Frontal cortex (tissue), 3 donors: ENCODE measurements at regions not wholly inside any gene's neighbourhood (a gene's known extent, or its start where the extent isn't known, plus 50 kb on each side); places are given as distances from the start of the nearest gene placed in this dataset.

ENCODE experiments used
- DNase-seq, 2 donors: peaks; one replicate each; pipeline ENCODE4 v3.0.0; 2012; ENCODE audit warnings: low spot score in 2 of 2
- FAIRE-seq: peaks from 2 replicates; lab custom pipeline; 2012; peaks lifted over from hg19 to GRCh38; lab: Jason Lieb, UNC
- donor health status: control.
- donor health status: control.
- donor health status: control.

DNA sequence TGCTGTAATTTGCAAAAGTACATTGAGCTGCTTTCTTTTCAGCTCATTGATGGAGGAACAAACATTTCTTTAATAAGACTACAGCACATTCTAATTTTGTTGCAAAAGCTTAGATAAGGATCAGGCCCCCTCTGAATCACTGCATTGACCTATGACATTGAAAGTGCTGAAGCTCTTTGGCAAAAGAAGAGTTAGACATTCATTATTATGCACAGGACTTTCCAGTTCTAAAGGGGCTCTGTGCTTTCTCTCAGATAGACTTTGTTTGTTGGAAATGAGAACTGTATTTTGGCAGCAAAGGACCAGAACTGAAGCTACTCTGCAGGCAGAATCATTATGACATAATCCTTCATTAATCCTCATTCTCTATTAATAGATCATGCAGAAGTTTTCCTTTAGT is 252.9 kb upstream of the SOX2 start:
- no peak for DNase-seq
- no peak for FAIRE-seq

- DNase-seq (no peak), FAIRE-seq (no peak)
Measured at GRCh38 chr3:181457756-181458155, 254.0 kb upstream of the SOX2 start.

GRCh38 chr3:181457190-181457589 is 254.5 kb upstream of the SOX2 start:
- peak; percentile 95 for FAIRE-seq
- peak in 1 of 2 donors; percentile 4 for DNase-seq

DNA sequence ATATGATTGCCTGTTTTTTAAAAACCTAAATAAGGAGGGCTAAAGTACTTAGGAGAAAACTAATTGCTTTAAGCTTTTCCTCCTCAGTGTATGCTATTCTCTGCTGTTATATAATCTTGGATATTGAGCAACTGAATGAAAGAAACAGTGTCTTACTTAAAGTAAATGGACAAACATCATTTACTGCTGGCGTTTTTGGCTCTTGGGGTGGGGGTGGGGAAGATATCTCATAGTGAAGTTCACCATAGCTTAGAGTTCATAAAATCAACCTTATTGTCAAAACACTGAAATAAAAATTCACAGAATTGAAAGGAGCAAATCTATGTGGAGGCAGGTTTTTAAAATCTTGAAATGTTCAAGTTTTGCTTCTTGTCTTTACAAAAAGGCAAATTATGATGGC is 256.4 kb upstream of the SOX2 start:
- DNase-seq = no peak
- FAIRE-seq = no peak

GRCh38 chr3:181454451-181455027 is 257.2 kb upstream of the SOX2 start:
- FAIRE-seq (peak; percentile 64), DNase-seq (no peak)

DNA sequence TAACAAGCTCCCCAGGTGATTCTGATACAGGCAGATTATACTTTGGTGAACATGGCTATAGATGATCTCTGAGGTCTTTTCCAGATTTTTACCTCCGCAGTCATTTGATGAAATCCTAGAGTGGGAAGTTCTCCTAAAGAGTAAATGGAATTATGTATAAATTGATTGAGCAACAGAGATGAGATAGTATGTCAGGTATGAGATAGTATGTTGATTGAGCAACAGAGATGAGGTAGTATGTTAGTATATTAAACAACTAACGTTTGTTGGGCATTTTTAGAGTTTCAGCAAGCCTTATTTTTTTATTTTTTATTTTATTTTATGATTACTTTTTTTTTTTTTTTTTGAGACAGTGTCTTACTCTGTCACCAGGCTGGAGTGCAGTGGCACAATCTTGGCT is 265.0 kb upstream of the SOX2 start:
- FAIRE-seq = no peak

GRCh38 chr3:181442066-181442465 is 269.7 kb upstream of the SOX2 start:
- no peak for FAIRE-seq
- DNase-seq = no peak

More for the DNA sequence above, 265.0 kb upstream of the SOX2 start:
- no peak for DNase-seq

DNA sequence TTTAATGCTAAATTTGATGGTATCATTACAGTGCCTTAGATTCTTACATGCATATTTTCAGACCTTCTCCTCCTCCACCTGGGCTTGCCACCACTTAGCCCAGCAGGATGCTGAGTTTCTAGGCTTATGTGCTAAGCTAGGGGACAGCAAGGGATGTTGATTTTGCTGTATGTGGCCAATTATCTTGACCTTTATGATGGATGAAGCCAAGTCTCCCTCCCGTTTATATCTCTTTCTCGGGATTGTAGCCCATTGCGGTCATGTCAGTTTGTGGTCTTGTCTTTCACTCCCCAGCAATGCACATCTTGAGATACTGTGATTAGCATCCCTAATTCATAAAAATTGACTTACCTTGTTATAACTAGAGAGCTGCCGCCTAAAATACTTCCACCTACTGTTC is 278.7 kb upstream of the SOX2 start:
- DNase-seq (no peak), FAIRE-seq (no peak)

DNA sequence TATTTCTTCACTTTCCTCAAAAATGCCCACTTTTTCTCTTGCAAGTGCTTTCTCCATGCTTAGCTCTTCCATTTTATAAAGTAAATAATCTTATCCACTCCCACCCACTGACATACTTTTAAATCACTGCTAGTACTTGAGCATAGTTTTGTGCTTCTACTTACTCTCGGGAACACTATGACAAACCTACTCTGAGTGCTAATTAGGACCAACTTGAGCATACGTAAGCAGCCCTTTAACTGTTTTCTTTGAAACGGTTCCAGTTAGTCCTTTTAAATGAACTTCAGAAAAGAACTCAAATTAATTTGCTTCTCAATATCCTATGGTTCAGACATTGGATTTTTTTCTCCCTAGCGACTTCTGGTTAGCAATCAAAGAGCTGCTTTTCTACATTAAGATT is 280.0 kb upstream of the SOX2 start:
- FAIRE-seq (no peak), DNase-seq (no peak)

DNA sequence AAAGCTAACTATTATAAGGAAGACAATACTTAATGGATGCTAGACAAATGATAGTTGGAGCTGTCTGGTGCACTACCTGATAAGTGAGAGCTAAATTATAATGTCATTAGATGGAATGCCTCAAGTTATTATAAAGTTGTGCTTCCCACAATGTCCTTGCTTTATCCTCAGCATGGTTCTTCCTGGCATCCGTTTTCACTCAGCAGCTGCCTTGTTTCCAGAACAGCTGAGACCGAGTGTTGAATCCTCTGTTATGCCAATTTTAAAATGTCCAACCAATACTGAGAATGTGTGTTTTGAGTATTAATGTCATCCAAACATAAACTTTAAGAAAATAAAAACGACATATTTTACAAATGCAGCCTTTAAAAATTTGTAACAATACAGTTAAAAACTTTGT is 286.7 kb upstream of the SOX2 start:
- DNase-seq = no peak
- FAIRE-seq = no peak

- no peak for FAIRE-seq
- DNase-seq = no peak
Measured at GRCh38 chr3:181418233-181418632, 293.5 kb upstream of the SOX2 start.

DNA sequence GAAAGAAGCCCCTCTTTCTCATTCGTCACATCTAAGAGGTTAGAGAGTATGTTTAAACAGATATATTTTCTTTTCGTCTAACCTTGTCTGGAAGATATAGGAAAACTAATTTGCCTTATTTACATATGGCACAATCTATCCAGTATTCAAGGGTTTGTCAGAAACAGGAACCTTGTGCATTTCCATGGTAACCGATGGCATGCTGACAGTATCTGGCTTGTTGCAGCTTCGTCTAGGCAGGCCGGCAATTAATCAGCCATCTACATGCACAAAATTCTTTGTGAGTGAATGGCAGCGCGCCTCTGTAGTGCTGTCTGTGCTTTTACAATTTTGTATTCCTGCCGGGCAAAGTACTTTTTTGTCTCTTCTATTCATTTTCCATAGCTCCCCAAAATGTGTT is 294.0 kb upstream of the SOX2 start:
- FAIRE-seq (no peak), DNase-seq (no peak)

- DNase-seq (no peak), FAIRE-seq (no peak)
Measured at GRCh38 chr3:181410870-181411269, 300.9 kb upstream of the SOX2 start.

- no peak for DNase-seq
- no peak for FAIRE-seq
Measured at GRCh38 chr3:181403876-181404660, 307.7 kb upstream of the SOX2 start.

- no peak for DNase-seq
- no peak for FAIRE-seq
Measured at GRCh38 chr3:181402347-181402746, 309.4 kb upstream of the SOX2 start.

- no peak for FAIRE-seq
- no peak for DNase-seq
Measured at GRCh38 chr3:181384970-181385369, 326.8 kb upstream of the SOX2 start.

DNA sequence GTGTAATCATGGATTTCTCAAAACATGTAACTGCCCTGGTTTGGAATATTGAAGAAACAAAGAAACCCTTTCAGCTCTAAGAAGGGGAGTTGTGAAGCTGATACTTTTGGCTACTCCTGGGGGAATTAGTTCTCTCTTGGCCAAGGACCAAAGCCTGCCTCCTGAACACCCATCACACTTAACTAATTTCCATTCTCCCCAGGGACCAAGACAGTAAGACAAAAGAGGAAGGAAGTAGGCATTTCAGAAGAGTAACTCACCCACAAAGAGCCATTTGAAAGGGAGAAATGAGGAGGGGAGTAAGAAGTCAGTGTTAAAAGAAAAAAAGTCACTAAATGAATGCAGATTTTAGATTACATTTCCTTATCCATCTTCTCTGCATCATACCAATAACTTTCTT is 328.0 kb upstream of the SOX2 start:
- DNase-seq (no peak), FAIRE-seq (no peak)

DNA sequence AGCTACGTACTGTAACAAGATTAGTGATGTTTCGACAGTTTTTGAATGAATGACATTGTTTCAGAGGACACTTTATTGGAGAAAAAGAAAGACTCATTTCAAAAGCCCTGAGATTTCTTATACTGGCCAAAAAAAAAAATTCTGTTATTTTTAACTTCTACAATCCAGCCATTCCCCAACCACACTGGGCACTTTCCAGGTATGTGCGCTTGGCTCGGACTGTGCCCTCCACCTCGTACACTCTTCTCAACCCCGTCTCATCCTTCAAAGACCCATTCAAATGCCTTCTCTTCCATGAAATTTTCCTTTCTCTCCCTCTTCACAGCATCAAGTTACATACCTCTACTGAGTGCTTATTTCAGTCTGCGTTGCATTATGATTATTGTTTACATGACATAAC is 328.5 kb upstream of the SOX2 start:
- DNase-seq (no peak), FAIRE-seq (no peak)

- FAIRE-seq (no peak), DNase-seq (no peak)
Measured at GRCh38 chr3:181382656-181383055, 329.1 kb upstream of the SOX2 start.

DNA sequence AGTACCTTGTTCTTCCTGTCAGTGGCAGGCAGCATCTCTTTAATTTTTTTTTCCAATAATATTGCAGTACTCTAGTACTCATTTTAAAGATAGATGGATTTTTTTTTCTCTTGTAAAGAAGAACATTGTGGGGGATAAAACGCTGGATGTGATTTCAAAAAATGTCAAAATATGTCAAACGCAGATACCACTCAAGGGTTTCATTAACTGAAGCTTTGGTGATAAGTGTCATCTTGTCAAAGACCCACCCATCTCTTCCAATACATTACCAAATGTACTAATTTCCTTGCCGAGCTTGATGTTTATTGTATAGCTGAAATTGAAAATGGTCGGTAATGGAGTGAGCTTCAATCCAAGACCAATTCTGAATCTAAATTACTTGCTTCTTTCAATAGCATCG is 332.4 kb upstream of the SOX2 start:
- FAIRE-seq (no peak), DNase-seq (no peak)

DNA sequence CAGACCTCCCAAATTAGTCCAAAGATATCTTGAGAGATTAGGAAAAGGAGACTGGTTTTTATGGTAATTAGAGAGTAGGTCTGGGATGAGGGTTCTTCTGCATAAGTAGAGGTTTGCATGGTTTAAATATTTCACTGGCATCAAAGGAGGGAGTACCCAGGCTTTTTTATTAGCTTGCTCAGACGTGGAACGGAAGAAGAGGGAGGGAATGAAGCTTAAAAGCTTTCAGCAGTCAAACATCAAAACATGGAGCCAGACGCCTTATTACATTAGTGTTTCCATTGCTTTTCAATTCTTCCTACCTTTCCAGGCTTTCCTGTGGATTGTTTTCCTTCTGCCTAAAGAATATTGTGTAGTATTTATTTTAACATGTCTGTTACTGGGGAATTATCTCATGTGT is 342.1 kb upstream of the SOX2 start:
- DNase-seq (no peak), FAIRE-seq (no peak)

GRCh38 chr3:181363231-181363630 is 348.5 kb upstream of the SOX2 start:
- FAIRE-seq = no peak
- no peak for DNase-seq
